ENCODE measurements at regions not wholly inside any gene's neighbourhood (a gene's known extent, or its start where the extent isn't known, plus 50 kb on each side); places are given as distances from the start of the nearest gene placed in this dataset.

DNA sequence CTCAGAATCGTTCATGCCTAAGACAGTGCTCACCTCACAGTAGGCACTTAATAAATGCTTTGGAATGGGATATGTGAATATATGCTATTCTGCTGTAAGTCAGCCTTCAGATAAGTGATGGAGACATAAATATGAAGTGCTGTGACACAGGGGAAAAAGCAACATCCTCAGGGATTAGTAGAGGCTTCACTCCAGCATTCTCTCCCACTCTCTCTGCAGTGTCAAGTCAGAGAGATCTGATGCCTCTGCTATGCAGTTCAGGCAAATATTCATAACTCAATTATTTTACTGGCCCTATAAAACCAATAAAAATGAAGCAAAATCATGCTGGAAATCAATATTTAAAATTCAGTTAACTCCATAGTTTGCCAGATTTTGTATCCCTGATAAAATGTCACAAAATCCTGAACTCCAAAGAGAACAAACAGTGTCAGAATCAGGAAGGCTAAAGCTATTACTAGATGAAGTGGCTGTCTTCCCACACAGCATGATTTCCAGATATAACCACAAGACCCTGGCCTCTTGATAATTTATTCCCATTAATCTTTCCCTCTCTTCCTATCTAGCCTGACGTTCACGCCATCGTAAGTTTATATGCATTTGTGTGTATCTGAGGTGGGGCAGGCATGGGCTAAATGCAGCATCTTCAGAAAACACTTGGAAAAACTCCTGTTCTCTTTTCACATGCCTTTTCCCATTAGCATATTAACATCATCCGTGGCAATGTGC, 278.9 kb upstream of the ATP11B start:
- TF ChIP-seq, protein P1, sequence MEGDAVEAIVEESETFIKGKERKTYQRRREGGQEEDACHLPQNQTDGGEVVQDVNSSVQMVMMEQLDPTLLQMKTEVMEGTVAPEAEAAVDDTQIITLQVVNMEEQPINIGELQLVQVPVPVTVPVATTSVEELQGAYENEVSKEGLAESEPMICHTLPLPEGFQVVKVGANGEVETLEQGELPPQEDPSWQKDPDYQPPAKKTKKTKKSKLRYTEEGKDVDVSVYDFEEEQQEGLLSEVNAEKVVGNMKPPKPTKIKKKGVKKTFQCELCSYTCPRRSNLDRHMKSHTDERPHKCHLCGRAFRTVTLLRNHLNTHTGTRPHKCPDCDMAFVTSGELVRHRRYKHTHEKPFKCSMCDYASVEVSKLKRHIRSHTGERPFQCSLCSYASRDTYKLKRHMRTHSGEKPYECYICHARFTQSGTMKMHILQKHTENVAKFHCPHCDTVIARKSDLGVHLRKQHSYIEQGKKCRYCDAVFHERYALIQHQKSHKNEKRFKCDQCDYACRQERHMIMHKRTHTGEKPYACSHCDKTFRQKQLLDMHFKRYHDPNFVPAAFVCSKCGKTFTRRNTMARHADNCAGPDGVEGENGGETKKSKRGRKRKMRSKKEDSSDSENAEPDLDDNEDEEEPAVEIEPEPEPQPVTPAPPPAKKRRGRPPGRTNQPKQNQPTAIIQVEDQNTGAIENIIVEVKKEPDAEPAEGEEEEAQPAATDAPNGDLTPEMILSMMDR (IDR thresholded peaks at IDR 0.05) = no peak
- no peak for TF ChIP-seq EZH2 (IDR thresholded peaks at IDR 0.05; ENCODE audit: borderline replicate concordance, insufficient read depth, low read depth, low read length, poor library complexity, severe bottlenecking)
